GM12878 (cell line): ENCODE measurements at regions not wholly inside any gene's neighbourhood (a gene's known extent, or its start where the extent isn't known, plus 50 kb on each side); places are given as distances from the start of the nearest gene placed in this dataset.

Source experiments
- ATAC-seq: fragments of 200-7000 bp; cut with Tn5 transposase; 3 replicates; pipeline ENCODE4 v1.9.1; 2020; ENCODE audit warnings: mild to moderate bottlenecking, moderate library complexity
- BruUV-seq: library from RNA; stranded (reverse); fragments of 400-500 nt; replicated peaks from 2 replicates; lab custom pipeline; 2021; lab: Mats Ljungman, UMichigan
- CTCF ChIA-PET: fragments of 300-600 bp; sonication (Branson Sonifier 250); formaldehyde crosslinking; extraction: SDS; loops from one replicate; lab custom pipeline; 2021; ENCODE audit warnings: inconsistent platforms; lab: Yijun Ruan, JAX
- POLR2A ChIA-PET: fragments of 350-600 bp; formaldehyde crosslinking; extraction: SDS; loops from one replicate; lab custom pipeline; 2021; ENCODE audit warnings: inconsistent platforms; lab: Charles Lee
- RAD21 ChIA-PET: fragments of 300-600 bp; sonication (Branson Sonifier 250); formaldehyde crosslinking; loops from one replicate; lab custom pipeline; 2023; ENCODE audit warnings: antibody characterized with exemption; ENCODE audit not compliant: unreplicated experiment; lab: Charles Lee
- SMC1A ChIA-PET: fragments of 300-600 bp; sonication (Branson Sonifier 250); formaldehyde crosslinking; loops from one replicate; lab custom pipeline; 2023; ENCODE audit not compliant: unreplicated experiment, uncharacterized antibody; lab: Charles Lee
- DNase-seq: peaks from one replicate; pipeline ENCODE4 v3.0.0-alpha.2; 2011; ENCODE audit warnings: low read depth, low spot score
- FAIRE-seq: peaks from 3 replicates; lab custom pipeline; 2011; peaks lifted over from hg19 to GRCh38; lab: Jason Lieb, UNC
- H2AFZ ChIP-seq: 2 replicates; pipeline ENCODE4 v1.6.0; 2011; ENCODE audit warnings: low read depth, low read length, control low read depth; ENCODE audit not compliant: control insufficient read depth
- H3K27ac ChIP-seq: 2 replicates; pipeline ENCODE4 v1.5.1; 2011; ENCODE audit warnings: control low read depth; ENCODE audit not compliant: control insufficient read depth, insufficient read depth
- H3K27me3 ChIP-seq, 2 experiments: replicated peaks in 1 of 2; 2 replicates each; pipeline versions ENCODE4 v1.6.0 to v1.6.1; 2011; ENCODE audit warnings: low read length in 1 of 2; ENCODE audit not compliant: control insufficient read depth in 2 of 2, insufficient read depth in 2 of 2
- H3K36me3 ChIP-seq, 2 experiments: 2 replicates each; pipeline ENCODE4 v1.5.1; 2011; ENCODE audit warnings: low read length in 1 of 2; ENCODE audit not compliant: control insufficient read depth in 2 of 2, insufficient read depth in 2 of 2
- H3K4me1 ChIP-seq: 2 replicates; pipeline ENCODE4 v1.6.1; 2011; ENCODE audit warnings: mild to moderate bottlenecking, low read length, moderate library complexity, mixed read lengths; ENCODE audit not compliant: control insufficient read depth, insufficient read depth
- H3K4me2 ChIP-seq: 2 replicates; pipeline ENCODE4 v1.6.0; 2011; ENCODE audit warnings: control low read depth; ENCODE audit not compliant: control insufficient read depth, insufficient read depth
- H3K4me3 ChIP-seq: fragments of 200-600 bp; sonication (generic); 2 replicates; pipeline ENCODE4 v1.5.1; 2016
- H3K79me2 ChIP-seq: 2 replicates; pipeline ENCODE4 v1.6.0; 2011; ENCODE audit warnings: low read length; ENCODE audit not compliant: control insufficient read depth, insufficient read depth
- H3K9ac ChIP-seq: 2 replicates; pipeline ENCODE4 v1.8.0; 2011; ENCODE audit warnings: low read length, control low read depth, mixed read lengths; ENCODE audit not compliant: control insufficient read depth, insufficient read depth
- H3K9me3 ChIP-seq: replicated peaks from 3 replicates; pipeline ENCODE4 v1.5.1; 2011; ENCODE audit warnings: mild to moderate bottlenecking, low read length; ENCODE audit not compliant: control insufficient read depth, insufficient read depth
- H4K20me1 ChIP-seq: 2 replicates; pipeline ENCODE4 v1.6.0; 2011; ENCODE audit not compliant: control insufficient read depth, insufficient read depth
- ASH2L ChIP-seq: fragments of 300-600, 200-600 bp; sonication (generic); IDR thresholded peaks from 2 replicates; pipeline ENCODE4 v1.6.1; 2017; ENCODE audit warnings: low read depth, mild to moderate bottlenecking, borderline replicate concordance
- CBFB ChIP-seq: IDR thresholded peaks from 2 replicates; pipeline ENCODE4 v1.6.1; 2016; ENCODE audit warnings: antibody characterized with exemption, low read depth
- IKZF1 ChIP-seq: fragments of 450-650 bp; conservative IDR thresholded peaks from 2 replicates; pipeline ENCODE4 v1.6.1; 2017; ENCODE audit warnings: antibody characterized with exemption, mild to moderate bottlenecking
- RB1 ChIP-seq: fragments of 450-650 bp; formaldehyde crosslinking; IDR thresholded peaks from 2 replicates; pipeline ENCODE4 v1.6.1; 2017; ENCODE audit warnings: mild to moderate bottlenecking, borderline replicate concordance
- SPI1 ChIP-seq: IDR thresholded peaks from 2 replicates; pipeline ENCODE4 v1.6.1; 2011; ENCODE audit warnings: low read depth, mild to moderate bottlenecking, low read length, moderate library complexity, borderline replicate concordance; ENCODE audit not compliant: insufficient read depth
- TBL1XR1 ChIP-seq: IDR thresholded peaks from 2 replicates; pipeline ENCODE4 v1.6.1; 2012; ENCODE audit warnings: low read depth, low read length, improper control_type of control experiment
- WGBS: methylation state at CpG from one replicate; pipeline ENCODE4 v1.1.6; 2016; ENCODE audit warnings: low lambda C conversion rate; ENCODE audit not compliant: insufficient replicate concordance, insufficient coverage; ENCODE audit errors: missing lambda C conversion rate; 5-methylcytosine and 5-hydroxymethylcytosine counted together
- in situ Hi-C: fragments of 300-500 bp; cut with MboI; formaldehyde crosslinking; loops from 9 replicates; pipeline ENCODE4 v1.14.3; 2018; ENCODE audit warnings: mixed read lengths
- intact Hi-C: fragments of 100-400 bp; cut with micrococcal nuclease; formaldehyde crosslinking; loops from one replicate; pipeline ENCODE4 v1.14.2; 2022; ENCODE audit not compliant: unreplicated experiment
- TF ChIP-seq, protein P1 (sequence below): fragments of 450-650 bp; formaldehyde crosslinking; IDR thresholded peaks from 2 replicates; pipeline ENCODE4 v1.5.0; 2022; ENCODE audit warnings: mild to moderate bottlenecking, missing genetic modification characterization
- TF ChIP-seq, protein P2 (sequence below): IDR thresholded peaks from 2 replicates; pipeline ENCODE4 v1.6.1; 2011; ENCODE audit warnings: low read depth, low read length, improper control_type of control experiment, borderline replicate concordance
- TF ChIP-seq, protein P3 (sequence below): fragments of 450-650 bp; conservative IDR thresholded peaks from 2 replicates; pipeline ENCODE4 v1.6.1; 2017; ENCODE audit warnings: mild to moderate bottlenecking, moderate library complexity

DNA sequence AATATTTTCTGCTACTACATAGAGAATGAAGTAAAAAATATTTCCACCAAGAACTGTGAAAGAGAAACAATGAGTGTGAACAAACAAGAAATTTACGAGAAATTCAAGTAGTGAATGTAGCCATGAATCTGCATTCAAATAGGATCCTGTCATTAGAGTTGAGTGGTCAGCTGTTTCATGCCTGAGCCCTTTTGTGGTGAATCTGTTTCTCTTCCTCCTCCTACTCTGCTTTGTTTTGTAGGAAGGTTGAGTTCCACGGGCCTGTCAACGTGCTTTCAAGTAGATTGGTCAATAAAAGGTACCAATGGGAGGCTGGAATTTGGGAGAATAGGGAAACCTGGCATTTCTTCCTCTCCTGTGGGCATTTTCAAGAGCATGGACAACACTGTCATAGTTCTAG, 1749.6 kb upstream of the FLRT2 start (continued):
- TF ChIP-seq, protein P1, sequence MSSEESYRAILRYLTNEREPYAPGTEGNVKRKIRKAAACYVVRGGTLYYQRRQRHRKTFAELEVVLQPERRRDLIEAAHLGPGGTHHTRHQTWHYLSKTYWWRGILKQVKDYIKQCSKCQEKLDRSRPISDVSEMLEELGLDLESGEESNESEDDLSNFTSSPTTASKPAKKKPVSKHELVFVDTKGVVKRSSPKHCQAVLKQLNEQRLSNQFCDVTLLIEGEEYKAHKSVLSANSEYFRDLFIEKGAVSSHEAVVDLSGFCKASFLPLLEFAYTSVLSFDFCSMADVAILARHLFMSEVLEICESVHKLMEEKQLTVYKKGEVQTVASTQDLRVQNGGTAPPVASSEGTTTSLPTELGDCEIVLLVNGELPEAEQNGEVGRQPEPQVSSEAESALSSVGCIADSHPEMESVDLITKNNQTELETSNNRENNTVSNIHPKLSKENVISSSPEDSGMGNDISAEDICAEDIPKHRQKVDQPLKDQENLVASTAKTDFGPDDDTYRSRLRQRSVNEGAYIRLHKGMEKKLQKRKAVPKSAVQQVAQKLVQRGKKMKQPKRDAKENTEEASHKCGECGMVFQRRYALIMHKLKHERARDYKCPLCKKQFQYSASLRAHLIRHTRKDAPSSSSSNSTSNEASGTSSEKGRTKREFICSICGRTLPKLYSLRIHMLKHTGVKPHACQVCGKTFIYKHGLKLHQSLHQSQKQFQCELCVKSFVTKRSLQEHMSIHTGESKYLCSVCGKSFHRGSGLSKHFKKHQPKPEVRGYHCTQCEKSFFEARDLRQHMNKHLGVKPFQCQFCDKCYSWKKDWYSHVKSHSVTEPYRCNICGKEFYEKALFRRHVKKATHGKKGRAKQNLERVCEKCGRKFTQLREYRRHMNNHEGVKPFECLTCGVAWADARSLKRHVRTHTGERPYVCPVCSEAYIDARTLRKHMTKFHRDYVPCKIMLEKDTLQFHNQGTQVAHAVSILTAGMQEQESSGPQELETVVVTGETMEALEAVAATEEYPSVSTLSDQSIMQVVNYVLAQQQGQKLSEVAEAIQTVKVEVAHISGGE (CRISPR knock-in tag) = no peak
- TF ChIP-seq, protein P2, sequence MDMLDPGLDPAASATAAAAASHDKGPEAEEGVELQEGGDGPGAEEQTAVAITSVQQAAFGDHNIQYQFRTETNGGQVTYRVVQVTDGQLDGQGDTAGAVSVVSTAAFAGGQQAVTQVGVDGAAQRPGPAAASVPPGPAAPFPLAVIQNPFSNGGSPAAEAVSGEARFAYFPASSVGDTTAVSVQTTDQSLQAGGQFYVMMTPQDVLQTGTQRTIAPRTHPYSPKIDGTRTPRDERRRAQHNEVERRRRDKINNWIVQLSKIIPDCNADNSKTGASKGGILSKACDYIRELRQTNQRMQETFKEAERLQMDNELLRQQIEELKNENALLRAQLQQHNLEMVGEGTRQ = no peak

DNA sequence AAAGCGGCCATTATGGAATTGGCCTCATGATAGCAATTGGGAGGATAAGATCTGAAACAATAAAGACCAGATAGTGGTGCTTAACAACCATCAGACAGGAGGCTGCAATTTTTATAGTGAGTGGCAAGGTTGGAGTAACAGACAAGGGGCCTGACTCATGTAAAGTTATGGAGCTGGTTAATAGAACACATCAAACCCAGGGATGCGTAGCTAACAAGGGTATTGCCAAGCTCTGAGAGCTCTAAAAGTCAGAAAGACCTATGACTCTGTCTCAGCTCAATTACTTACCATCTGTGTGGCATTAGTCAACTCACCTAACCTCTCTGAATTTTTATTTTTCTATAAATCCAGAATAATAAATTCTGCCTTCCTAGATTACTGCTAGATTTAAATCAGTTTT, 1731.5 kb upstream of the FLRT2 start:
- Histone ChIP-seq H3K4me2 (no peak overlapping the region), H3K9me3 (no peaks in the 10 kb centered on the region), H4K20me1 (no peaks in the 10 kb centered on the region), H3K27me3 (no peaks in the 10 kb centered on the region), H2AFZ (no peak overlapping the region), H3K36me3 (no peaks in the 10 kb centered on the region), H3K4me1 (no peaks in the 10 kb centered on the region), H3K9ac (no peak overlapping the region), H3K4me3 (no peak overlapping the region), H3K79me2 (no peaks in the 10 kb centered on the region), H3K27ac (no peak overlapping the region)
- ChIA-PET RAD21 (no interaction called here), SMC1A (interaction anchor here (1.0 to 1.5 kb wide), 4 partner anchors 10 to 59 kb away, joined by 3 to 4 read pairs (median 3); no protein-coding TSS in a partner anchor), POLR2A (no interaction called here), CTCF (no interaction called here)
- DNase-seq (no peak), ATAC-seq (no peak), FAIRE-seq (no peak)
- in situ Hi-C loops (no loop called here), intact Hi-C loops (no loop called here)
- no peak for TF ChIP-seq SPI1
- TF ChIP-seq IKZF1 = no peak
- TF ChIP-seq ASH2L = no peak
- no peak for TF ChIP-seq RB1
- no peak for TF ChIP-seq TBL1XR1
- TF ChIP-seq, protein P3, sequence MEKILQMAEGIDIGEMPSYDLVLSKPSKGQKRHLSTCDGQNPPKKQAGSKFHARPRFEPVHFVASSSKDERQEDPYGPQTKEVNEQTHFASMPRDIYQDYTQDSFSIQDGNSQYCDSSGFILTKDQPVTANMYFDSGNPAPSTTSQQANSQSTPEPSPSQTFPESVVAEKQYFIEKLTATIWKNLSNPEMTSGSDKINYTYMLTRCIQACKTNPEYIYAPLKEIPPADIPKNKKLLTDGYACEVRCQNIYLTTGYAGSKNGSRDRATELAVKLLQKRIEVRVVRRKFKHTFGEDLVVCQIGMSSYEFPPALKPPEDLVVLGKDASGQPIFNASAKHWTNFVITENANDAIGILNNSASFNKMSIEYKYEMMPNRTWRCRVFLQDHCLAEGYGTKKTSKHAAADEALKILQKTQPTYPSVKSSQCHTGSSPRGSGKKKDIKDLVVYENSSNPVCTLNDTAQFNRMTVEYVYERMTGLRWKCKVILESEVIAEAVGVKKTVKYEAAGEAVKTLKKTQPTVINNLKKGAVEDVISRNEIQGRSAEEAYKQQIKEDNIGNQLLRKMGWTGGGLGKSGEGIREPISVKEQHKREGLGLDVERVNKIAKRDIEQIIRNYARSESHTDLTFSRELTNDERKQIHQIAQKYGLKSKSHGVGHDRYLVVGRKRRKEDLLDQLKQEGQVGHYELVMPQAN = no peak
- no peak for TF ChIP-seq CBFB
- no TSS peak for BruUV-seq
- 33% methylated on average over 2 of the region's 2 CpGs for WGBS
